Brain microvascular endothelial cell (primary cell): ENCODE measurements at regions not wholly inside any gene's neighbourhood (a gene's known extent, or its start where the extent isn't known, plus 50 kb on each side); places are given as distances from the start of the nearest gene placed in this dataset.

Experiments used
- DNase-seq: peaks from one replicate; pipeline ENCODE4 v3.0.0-alpha.2; 2020
- H3K27ac ChIP-seq: fragments of 250-450 bp; sonication (Bioruptor Pico); 2 replicates; pipeline ENCODE4 v1.5.1; 2020; ENCODE audit warnings: mild to moderate bottlenecking, moderate library complexity
- H3K27me3 ChIP-seq: fragments of 250-450 bp; sonication (Bioruptor Pico); replicated peaks from 2 replicates; pipeline ENCODE4 v1.5.1; 2020; ENCODE audit warnings: mild to moderate bottlenecking
- H3K36me3 ChIP-seq: fragments of 250-450 bp; sonication (Bioruptor Pico); replicated peaks from 2 replicates; pipeline ENCODE4 v1.5.1; 2020; ENCODE audit warnings: mild to moderate bottlenecking
- H3K4me3 ChIP-seq: 2 replicates; pipeline ENCODE4 v1.5.1; 2011; ENCODE audit warnings: low read depth, mild to moderate bottlenecking, control low read depth, low read length, moderate library complexity
- CTCF ChIP-seq: IDR thresholded peaks from 2 replicates; pipeline ENCODE4 v1.5.1; 2011; ENCODE audit warnings: low read depth, mild to moderate bottlenecking, moderate library complexity, low read length, control low read depth, inconsistent platforms; ENCODE audit errors: missing control alignments
- in situ Hi-C: cut with HindIII; loops from 2 replicates; pipeline ENCODE4 v1.10.0; 2017; ENCODE audit warnings: low sequenced_read_pairs, low pct_ligation_motif_present

DNA sequence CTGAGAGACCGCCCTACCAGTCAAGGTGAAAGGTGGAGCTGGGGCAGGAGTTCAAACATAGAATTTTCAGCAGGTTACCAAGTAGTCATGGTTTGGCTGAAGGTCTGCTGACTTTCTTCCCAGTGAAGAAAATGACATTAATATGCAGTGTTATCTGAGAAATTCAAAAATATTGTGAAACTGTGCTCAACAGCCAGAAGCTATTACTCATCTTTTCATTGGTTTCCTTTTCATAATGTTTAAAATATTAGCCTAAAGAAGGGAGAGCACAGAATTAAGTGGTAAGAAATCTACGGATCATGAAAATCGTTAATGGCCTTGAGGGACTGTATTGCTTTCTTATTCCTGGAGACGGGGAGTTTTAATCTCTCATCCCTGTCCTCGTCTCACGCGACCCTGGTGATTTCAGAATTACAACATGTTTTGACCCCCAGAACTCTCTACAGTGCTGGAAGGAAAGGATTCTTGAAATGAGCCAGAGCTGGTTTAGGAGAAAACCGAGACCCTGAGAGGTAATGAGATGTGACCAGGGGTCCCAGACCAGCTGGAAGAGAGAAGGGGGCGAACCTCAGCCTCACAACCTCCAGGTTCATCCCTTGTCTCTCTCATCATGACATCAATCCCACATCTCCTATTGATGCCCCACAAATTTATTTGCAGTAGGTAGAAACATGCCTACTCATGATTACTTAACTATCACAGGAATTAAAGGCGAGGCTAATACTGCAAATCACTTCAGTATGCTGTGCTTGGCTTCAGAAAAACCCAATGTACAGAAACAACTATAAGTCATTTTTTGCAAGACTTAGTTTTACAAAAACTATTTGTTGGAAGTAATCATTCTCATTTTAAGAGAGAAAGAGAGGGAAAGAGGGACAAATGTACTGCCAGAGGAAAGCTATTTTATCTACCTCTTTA, 209.5 kb downstream of the FNDC1 start:
- H3K4me3 ChIP-seq, result no peak overlapping the region
- in situ Hi-C loops, result no loop called here
- H3K27me3 ChIP-seq, result no peaks in the 10 kb centered on the region
- no peak for DNase-seq
- H3K27ac ChIP-seq, result no peak overlapping the region
- H3K36me3 ChIP-seq, result no peaks in the 10 kb centered on the region
- TF ChIP-seq CTCF, result no peak

- in situ Hi-C loops, result no loop called here
- TF ChIP-seq CTCF, result no peak
- no peaks in the 10 kb centered on the region for H3K27me3 ChIP-seq
- no peak overlapping the region for H3K27ac ChIP-seq
- no peaks in the 10 kb centered on the region for H3K36me3 ChIP-seq
- no peak overlapping the region for H3K4me3 ChIP-seq
- no peak for DNase-seq
These were observed 207.4 kb downstream of the FNDC1 start for GRCh38 chr6:159376516-159377158.

GRCh38 chr6:159375014-159375413, 205.8 kb downstream of the FNDC1 start:
- in situ Hi-C loops, result no loop called here

GRCh38 chr6:159373670-159374069, 204.5 kb downstream of the FNDC1 start:
- Histone ChIP-seq H3K27me3 (no peaks in the 10 kb centered on the region), H3K27ac (no peak overlapping the region), H3K4me3 (no peak overlapping the region), H3K36me3 (no peaks in the 10 kb centered on the region)
- TF ChIP-seq CTCF, result no peak
- DNase-seq, result no peak
- in situ Hi-C loops, result no loop called here

More at GRCh38 chr6:159375014-159375413, 205.8 kb downstream of the FNDC1 start:
- Histone ChIP-seq H3K27me3 (no peaks in the 10 kb centered on the region), H3K4me3 (no peak overlapping the region), H3K27ac (no peak overlapping the region), H3K36me3 (no peaks in the 10 kb centered on the region)
- no peak for DNase-seq
- TF ChIP-seq CTCF, result no peak

GRCh38 chr6:159372333-159372732, 203.1 kb downstream of the FNDC1 start:
- DNase-seq, result no peak
- Histone ChIP-seq H3K4me3 (no peak overlapping the region), H3K36me3 (no peaks in the 10 kb centered on the region), H3K27me3 (no peaks in the 10 kb centered on the region), H3K27ac (no peak overlapping the region)
- in situ Hi-C loops, result no loop called here
- TF ChIP-seq CTCF, result no peak
